Left ventricle myocardium superior (tissue), 1 donor: ENCODE measurements at regions not wholly inside any gene's neighbourhood (a gene's known extent, or its start where the extent isn't known, plus 50 kb on each side); places are given as distances from the start of the nearest gene placed in this dataset.
"Not testable (repeated sequence)": the region's sequence is repeated elsewhere in the genome, so short reads cannot be mapped to it uniquely, and the experiment has no call there.

ENCODE experiments used
- ATAC-seq: fragments of 200-7000 bp; cut with Tn5 transposase; one replicate; pipeline ENCODE4 v1.9.1; 2020; ENCODE audit warnings: mild to moderate bottlenecking, moderate library complexity
- DNase-seq: peaks from one replicate; pipeline ENCODE4 v3.0.0-alpha.2; 2020
- intact Hi-C: fragments of 100-400 bp; cut with micrococcal nuclease; formaldehyde crosslinking; loops from one replicate; pipeline ENCODE4 v1.11.0; 2022
- donor health status: DM: no; HTN: yes; CAD: no; lungs with severe emphysema.

- intact Hi-C loops, result no loop called here
- ATAC-seq (no peak), DNase-seq (no peak)
These were observed 449.9 kb upstream of the PIK3R1 start for GRCh38 chr5:67765697-67766096.

DNA sequence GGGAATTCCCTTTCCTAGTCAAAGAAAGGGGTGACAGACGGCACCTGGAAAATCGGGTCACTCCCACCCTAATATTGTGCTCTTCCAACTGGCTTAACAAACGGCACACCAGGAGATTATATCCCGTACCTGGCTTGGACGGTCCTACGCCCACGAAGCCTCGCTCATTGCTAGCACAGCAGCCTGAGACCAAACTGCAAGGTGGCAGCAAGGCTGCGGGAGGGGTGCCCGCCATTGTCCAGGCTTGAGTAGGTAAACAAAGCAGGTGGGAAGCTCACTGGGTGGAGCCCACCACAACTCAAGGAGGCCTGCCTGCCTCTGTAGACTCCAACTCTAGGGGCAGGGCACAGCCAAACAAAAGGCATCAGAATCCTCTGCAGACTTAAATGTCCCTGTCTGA is 457.8 kb upstream of the PIK3R1 start:
- intact Hi-C loops, DNase-seq, ATAC-seq: not testable (repeated sequence)

DNA sequence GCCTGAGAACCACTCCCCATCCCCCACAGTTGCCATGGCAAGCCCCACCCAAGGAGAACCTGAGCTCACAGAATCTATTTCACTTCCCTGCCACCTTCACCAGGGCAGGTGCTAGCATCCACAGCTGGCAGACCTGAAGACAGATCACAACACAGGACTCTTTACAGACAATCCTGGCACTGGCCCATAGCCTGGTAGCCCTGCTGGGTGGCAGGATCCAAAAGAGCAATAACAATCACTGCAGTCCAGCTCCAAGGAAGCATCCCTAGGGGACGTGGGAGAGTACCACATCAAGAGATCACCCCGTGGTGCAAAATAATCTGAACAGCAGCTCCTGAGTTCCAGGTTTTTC is 463.2 kb upstream of the PIK3R1 start:
- DNase-seq, result no peak
- intact Hi-C loops, result no loop called here
- ATAC-seq, result no peak

DNA sequence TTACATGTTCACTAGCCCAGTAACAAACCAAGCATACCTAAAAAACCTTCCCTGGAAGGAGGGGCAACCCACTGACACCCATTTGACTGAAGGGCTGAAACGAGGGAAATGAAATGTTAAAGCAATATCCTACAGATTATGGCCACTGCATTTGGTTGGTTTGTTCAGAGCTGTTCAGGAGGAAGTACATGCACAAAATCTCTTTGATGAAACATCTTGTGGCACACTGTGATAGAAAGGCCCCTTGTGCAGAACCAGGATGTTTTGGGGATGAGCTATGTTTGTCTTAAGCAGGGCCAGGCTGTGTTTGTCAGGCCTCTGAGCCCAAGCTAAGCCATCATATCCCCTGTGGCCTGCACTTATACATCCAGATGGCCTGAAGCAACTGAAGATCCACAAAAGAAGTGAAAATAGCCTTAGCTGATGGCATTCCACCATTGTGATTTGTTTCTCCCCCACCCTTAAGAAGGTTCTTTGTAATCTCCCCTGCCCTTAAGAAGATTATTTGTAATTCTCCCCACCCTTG is 467.3 kb upstream of the PIK3R1 start:
- intact Hi-C loops, result no loop called here
- DNase-seq, result no peak
- ATAC-seq, result no peak

DNA sequence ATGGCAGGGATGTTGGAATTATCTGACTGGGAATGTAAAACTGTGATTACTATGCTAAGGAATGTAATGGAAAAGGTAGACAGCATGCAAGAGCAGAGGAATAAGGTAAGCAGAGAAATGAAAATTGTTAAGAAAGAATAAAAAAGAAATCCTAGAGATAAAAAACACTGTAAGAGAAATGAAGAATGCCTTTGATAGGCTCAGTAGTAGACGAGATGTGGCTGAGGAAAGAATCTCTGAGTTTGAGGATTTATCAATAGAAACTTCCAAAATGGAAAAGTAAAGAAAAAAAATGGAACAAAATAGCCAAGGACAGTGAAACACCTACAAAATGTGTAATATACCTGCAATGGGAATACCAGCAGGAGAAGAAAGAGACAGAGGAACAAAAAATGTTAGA is 468.5 kb upstream of the PIK3R1 start:
- intact Hi-C loops, result no loop called here
- ATAC-seq (no peak), DNase-seq (no peak)

- DNase-seq, ATAC-seq, intact Hi-C loops: not testable (repeated sequence)
These were observed 468.9 kb upstream of the PIK3R1 start for GRCh38 chr5:67746608-67747007.

DNA sequence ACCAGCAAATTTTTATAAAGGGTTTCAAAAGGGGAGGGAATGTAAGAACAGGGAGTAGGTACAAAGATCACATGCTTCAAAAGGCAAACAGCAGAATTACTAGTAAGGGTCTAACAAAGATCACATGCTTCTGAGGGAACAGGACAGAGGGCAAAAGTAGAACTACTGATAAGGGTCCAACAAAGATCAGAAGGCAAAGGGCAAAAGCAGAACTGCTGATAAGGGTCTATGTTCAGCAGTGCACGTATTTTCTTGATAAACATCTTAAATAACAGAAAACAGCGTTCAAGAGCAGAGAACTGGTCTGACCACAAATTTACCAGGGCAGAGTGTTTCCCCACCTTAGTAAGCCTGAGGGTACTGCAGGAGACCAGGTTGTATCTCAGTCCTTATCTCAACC is 469.5 kb upstream of the PIK3R1 start:
- ATAC-seq, result no peak
- intact Hi-C loops, result no loop called here
- DNase-seq, result no peak

GRCh38 chr5:67732921-67733320 is 482.6 kb upstream of the PIK3R1 start:
- ATAC-seq, result no peak

DNA sequence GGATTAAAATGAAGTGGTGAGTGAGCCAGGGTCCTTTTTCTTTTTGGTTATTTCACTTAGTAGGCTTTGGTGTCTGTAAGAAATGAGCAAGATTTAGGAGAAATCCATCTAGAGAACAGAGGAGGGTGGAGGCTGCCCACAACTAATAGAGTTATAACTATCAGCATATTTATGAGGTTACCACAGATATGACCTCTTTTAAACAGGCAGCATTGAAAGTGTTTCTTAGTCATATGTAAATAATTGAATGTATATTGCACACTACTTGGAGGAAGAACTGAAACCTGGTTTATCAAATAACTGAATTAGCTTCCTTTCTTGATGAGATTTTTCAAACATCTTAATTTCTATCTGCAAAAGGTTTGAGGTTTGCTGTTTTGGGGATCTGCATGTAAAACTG is 483.1 kb upstream of the PIK3R1 start:
- intact Hi-C loops, result no loop called here
- DNase-seq, result no peak
- no peak for ATAC-seq

More at GRCh38 chr5:67732921-67733320, 482.6 kb upstream of the PIK3R1 start:
- intact Hi-C loops, result no loop called here
- DNase-seq, result no peak

DNA sequence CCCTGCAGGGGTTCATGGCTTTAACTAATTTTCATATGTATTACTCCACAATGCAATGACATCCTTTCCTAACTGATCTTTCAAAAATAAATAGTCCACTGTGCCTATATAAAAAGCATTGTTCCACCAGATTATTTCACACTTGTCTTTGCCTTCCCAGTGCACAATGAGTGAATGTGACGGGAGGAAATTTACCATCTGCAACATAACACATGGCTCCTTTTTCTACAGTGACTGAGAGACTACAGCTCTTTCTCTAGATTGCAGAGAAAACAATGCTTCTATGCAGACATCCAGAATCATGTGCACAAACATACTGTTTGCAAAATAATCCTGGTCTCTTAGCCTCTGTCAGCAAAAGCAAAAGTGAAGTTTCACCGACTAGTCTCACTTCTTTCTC is 483.7 kb upstream of the PIK3R1 start:
- no peak for ATAC-seq
- no peak for DNase-seq
- intact Hi-C loops, result no loop called here

GRCh38 chr5:67730917-67731474 is 484.6 kb upstream of the PIK3R1 start:
- DNase-seq (no peak), ATAC-seq (no peak)
- intact Hi-C loops, result no loop called here

DNA sequence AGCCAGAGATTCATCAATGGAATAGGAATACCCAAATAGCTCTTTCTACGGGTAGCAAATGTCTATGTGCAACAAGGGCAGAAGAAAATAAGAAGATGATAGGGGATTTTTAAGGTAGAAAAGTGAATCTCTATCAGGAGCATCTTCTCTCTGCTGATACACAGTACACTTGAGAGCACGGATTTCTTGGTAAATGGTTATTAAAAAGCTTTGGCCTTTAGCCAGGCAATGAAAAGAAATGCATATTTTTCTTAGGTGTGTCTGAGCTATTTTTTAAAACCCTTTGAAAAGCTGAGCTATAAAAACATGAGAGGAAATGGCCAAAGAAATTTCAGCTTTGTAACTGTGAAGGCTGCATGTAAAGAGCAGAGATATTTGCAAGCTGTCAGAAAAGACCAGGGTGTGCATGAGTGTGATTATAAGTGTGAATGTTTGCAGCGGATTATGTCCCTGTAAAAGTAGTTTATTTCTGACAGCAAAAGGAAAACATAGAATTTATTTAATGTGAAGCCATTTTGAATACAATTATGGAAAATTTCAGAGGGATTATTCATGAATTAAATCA is 487.1 kb upstream of the PIK3R1 start:
- intact Hi-C loops, result no loop called here
- ATAC-seq (no peak), DNase-seq (no peak)

GRCh38 chr5:67725604-67726003 is 490.0 kb upstream of the PIK3R1 start:
- DNase-seq, result no peak
- intact Hi-C loops, result no loop called here
- no peak for ATAC-seq

DNA sequence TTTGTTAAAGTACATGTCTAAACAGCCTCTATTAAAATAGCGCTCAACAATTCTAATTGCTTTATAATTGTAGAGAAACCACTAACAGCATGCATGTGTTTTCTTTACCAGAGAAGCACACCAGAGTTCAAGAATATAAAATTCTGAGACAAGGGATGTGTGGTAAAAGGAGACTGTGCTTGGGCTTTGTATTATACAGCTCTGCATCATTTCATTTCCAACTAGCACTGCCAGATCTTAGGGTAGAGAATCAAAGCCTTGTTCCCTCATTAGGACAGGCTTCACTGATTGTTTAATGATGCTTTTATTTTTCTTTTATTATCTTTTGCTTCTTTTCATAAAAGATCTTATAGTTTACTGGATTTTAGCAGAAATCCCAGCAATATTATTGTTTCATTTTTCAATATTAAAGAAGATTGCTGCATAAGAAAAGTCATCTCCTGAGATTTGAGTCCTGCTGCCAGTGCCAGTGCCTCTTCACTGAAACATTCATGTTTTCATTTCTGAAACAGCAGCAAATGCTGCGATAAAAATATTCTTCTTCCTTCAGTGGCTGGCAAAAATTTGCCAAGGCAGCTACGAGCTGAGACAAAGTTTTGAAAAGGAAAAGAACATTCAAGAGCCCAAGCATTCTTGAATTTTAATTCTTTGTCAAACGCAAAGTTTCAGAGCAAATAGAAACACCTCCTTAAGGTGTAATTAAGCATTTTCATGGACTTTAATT is 491.0 kb upstream of the PIK3R1 start:
- DNase-seq, result no peak
- intact Hi-C loops, result no loop called here
- ATAC-seq, result no peak

GRCh38 chr5:67723873-67724272 is 491.7 kb upstream of the PIK3R1 start:
- ATAC-seq (no peak), DNase-seq (no peak)
- intact Hi-C loops, result no loop called here

DNA sequence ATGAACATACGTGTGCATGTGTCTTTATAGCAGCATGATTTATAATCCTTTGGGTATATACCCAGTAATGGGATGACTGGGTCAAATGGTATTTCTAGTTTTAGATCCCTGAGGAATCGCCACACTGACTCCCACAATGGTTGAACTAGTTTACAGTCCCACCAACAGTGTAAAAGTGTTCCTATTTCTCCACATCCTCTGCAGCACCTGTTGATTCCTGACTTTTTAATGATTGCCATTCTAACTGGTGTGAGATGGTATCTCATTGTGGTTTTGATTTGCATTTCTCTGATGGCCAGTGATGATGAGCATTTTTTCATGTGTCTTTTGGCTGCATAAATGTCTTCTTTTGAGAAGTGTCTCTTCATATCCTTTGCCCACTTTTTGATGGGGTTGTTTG is 493.0 kb upstream of the PIK3R1 start:
- DNase-seq, ATAC-seq, intact Hi-C loops: not testable (repeated sequence)

DNA sequence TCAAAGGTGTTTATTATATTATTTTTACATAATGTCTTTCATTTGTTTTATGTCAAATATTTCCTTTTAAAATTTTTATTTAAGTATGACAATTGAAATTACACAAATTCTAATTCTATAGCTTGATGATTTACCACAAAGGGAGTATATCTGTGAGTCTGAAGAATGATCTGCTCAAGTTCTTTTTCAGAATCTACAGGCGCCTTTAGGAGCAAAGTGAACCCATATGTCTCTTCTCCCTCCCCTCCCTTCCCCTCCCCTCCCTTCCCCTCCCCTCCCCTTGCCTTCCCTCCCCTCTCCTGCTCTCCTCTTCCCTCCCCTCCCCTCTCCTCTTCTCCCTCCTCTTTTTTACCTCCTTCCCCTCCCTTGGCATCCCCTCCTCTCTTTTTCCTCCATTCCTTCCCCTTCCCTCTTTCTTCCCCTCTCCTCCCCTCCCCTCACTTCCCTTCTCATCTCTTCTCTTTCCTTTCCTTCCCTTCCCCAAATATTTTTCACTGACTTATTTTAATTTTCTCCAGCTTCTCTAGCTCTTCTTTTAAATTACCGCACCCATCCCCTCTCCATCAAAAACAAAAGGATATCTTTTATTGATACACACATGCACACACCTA is 495.3 kb upstream of the PIK3R1 start:
- ATAC-seq (no peak), DNase-seq (no peak)
- intact Hi-C loops, result no loop called here

- intact Hi-C loops, result no loop called here
- ATAC-seq (no peak), DNase-seq (no peak)
These were observed 505.4 kb upstream of the CD180 start for GRCh38 chr5:67702008-67702407.

- intact Hi-C loops, result loop anchor here (10.0 kb wide), 1 partner anchor 105 kb away; no protein-coding TSS in a partner anchor
- ATAC-seq (peak; percentile 24), DNase-seq (no peak)
These were observed 503.0 kb upstream of the CD180 start for GRCh38 chr5:67699560-67699959.

GRCh38 chr5:67696446-67696845 is 499.8 kb upstream of the CD180 start:
- DNase-seq (no peak), ATAC-seq (no peak)
- intact Hi-C loops, result loop anchor here (10.0 kb wide), 1 partner anchor 108 kb away; no protein-coding TSS in a partner anchor
